ENCODE measurements at regions not wholly inside any gene's neighbourhood (a gene's known extent, or its start where the extent isn't known, plus 50 kb on each side); places are given as distances from the start of the nearest gene placed in this dataset.
A peak's percentile ranks its signal among the peaks of the same experiment; 100 is the strongest.

DNA sequence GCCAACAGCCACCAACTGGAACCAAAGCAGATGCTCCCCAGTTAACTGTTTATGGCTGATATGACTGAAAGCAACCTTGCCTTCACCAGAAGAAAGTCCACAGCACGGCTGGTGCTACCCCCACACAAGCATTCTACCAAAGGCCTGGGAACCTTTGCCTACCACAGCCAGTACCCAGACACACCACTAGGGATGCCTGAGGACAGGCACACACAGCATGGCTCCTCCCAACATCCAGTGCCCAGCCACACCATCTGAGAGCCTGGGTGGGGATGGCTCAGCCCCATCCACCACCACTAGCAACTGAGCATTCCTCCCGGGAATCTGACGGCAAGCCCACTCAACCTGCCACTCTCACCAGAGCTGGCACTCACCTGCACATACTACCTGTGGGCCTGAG, 178.6 kb downstream of the SLC7A11 start:
- intact Hi-C loops (cut with micrococcal nuclease) = no loop called here
- DNase-seq (no peak), ATAC-seq (ENCODE audit: low read depth) (no peak)
- no peak overlapping the region for H3K4me3 ChIP-seq (ENCODE audit: insufficient read depth, low read depth, low read length)
- H3K4me1 ChIP-seq (ENCODE audit: control insufficient read depth, insufficient read depth, low read length) = no peaks in the 10 kb centered on the region; the same call in 1 of the 2 replicates
- H2BK5ac ChIP-seq (ENCODE audit: low read depth, low read length, poor library complexity, severe bottlenecking) = peak overlapping the region; percentile 84
- no peak overlapping the region for H3K9ac ChIP-seq (ENCODE audit: low read depth, low read length)
- no CpG with 5 or more reads among the region's 3 CpGs for WGBS, 2 experiments (ENCODE audit: extremely low coverage in 2 of 2, insufficient read length in 1 of 2)
- peak overlapping the region; percentile 65; the same call in 1 of the 2 replicates for H4K5ac ChIP-seq (ENCODE audit: low read depth, low read length)
- CTCF ChIA-PET = interaction anchor here (1.4 kb wide), 2 partner anchors 9 to 12 kb away, joined by 3 to 4 read pairs; no protein-coding TSS in a partner anchor
- peak overlapping the region; percentile 70 for H2AFZ ChIP-seq (replicated peaks; ENCODE audit: low read length, poor library complexity)
- peak overlapping the region; percentile 4; the same call in 1 of the 2 replicates for H3K18ac ChIP-seq (ENCODE audit: low read depth, low read length)
- H3K27me3 ChIP-seq (ENCODE audit: control insufficient read depth, insufficient read depth, low read length) = no peaks in the 10 kb centered on the region
- H3K56ac ChIP-seq (ENCODE audit: extremely low read depth, insufficient read depth, low read length) = no peak overlapping the region
- in situ Hi-C loops (cut with MboI; ENCODE audit: low sequenced_read_pairs) = no loop called here
- no peak overlapping the region for H2AK9ac ChIP-seq (replicated peaks; ENCODE audit: low read depth, low read length, poor library complexity)
- H4K91ac ChIP-seq (ENCODE audit: insufficient read depth, low read depth, low read length) = peak overlapping the region; percentile 37; the same call in 1 of the 2 replicates
- peak overlapping the region; percentile 18; the same call in 1 of the 2 replicates for H2AK5ac ChIP-seq (ENCODE audit: low read depth, low read length)
- H4K8ac ChIP-seq (ENCODE audit: low read depth in 2 of 2, low read length in 2 of 2) = peak overlapping the region; percentile 66 to 67
- peak overlapping the region; percentile 72; the same call in 1 of the 2 replicates for H2BK120ac ChIP-seq (ENCODE audit: low read depth, low read length)
- H3K36me3 ChIP-seq (ENCODE audit: control insufficient read depth, insufficient read depth, low read length) = no peaks in the 10 kb centered on the region
- peak overlapping the region; percentile 66 for H3K14ac ChIP-seq (replicated peaks; ENCODE audit: low read depth, low read length)
- H3K9me3 ChIP-seq (ENCODE audit: control insufficient read depth, insufficient read depth, low read length) = no peaks in the 10 kb centered on the region
- H3K23ac ChIP-seq (ENCODE audit: low read depth, low read length) = no peak overlapping the region
- peak overlapping the region; percentile 36; the same call in 2 of the 3 replicates for H2BK15ac ChIP-seq (ENCODE audit: low read depth, low read length)
- no peaks in the 10 kb centered on the region for H4K20me1 ChIP-seq (ENCODE audit: insufficient read depth, low read length)
- no peaks in the 10 kb centered on the region for H3K79me1 ChIP-seq (ENCODE audit: low read depth in 1 of 2, low read length in 2 of 2)
- H2BK20ac ChIP-seq (ENCODE audit: low read depth, low read length) = peak overlapping the region; percentile 23
- dilution Hi-C loops (cut with HindIII; ENCODE audit: low sequenced_read_pairs, unreplicated experiment) = no loop called here
- H3K4ac ChIP-seq (ENCODE audit: low read depth, low read length) = peak overlapping the region; percentile 44
- H3K9me1 ChIP-seq (ENCODE audit: insufficient read depth, low read length) = no peaks in the 10 kb centered on the region; the same call in 1 of the 2 replicates
- no peak for TF ChIP-seq BHLHE40 (IDR thresholded peaks at IDR 0.05; ENCODE audit: low read depth, low read length)
- TF ChIP-seq CEBPB (IDR thresholded peaks at IDR 0.05; ENCODE audit: low read depth, low read length) = no peak
- no peak for TF ChIP-seq FOS (IDR thresholded peaks at IDR 0.05; ENCODE audit: low read depth, low read length)
- no peak for TF ChIP-seq USF2 (IDR thresholded peaks at IDR 0.05; ENCODE audit: low read depth, low read length)
- TF ChIP-seq RAD21 (IDR thresholded peaks at IDR 0.05; ENCODE audit: low read length) = no peak
- TF ChIP-seq CHD1 (IDR thresholded peaks at IDR 0.05; ENCODE audit: low read depth, low read length) = no peak
- TF ChIP-seq RFX5 (IDR thresholded peaks at IDR 0.05; ENCODE audit: low read depth, low read length) = no peak
- no peak for TF ChIP-seq SMC3 (IDR thresholded peaks at IDR 0.05; ENCODE audit: low read depth, low read length)
- TF ChIP-seq MAZ (IDR thresholded peaks at IDR 0.05; ENCODE audit: borderline replicate concordance, low read depth, low read length) = no peak
- TF ChIP-seq POLR2A (IDR thresholded peaks at IDR 0.05; ENCODE audit: low read depth, low read length) = no peak
- POLR2A ChIA-PET (ENCODE audit: unreplicated experiment) = no interaction called here
- H3K4me2 ChIP-seq (ENCODE audit: low read depth, low read length) = no peak overlapping the region
- H3K27ac ChIP-seq (ENCODE audit: insufficient read depth, low read length) = no peak overlapping the region
- no TSS peak for BruUV-seq (replicated peaks)

Measured in IMR-90 (cell line).